SU-DHL-6 (cell line): ENCODE measurements at regions not wholly inside any gene's neighbourhood (a gene's known extent, or its start where the extent isn't known, plus 50 kb on each side); places are given as distances from the start of the nearest gene placed in this dataset.

Source experiments
- CTCF ChIP-seq: fragments of 200-600 bp; sonication (generic); IDR thresholded peaks from one replicate; pipeline ENCODE4 v1.5.1; 2017; ENCODE audit warnings: antibody characterized with exemption, mild to moderate bottlenecking, low read length, moderate library complexity; ENCODE audit not compliant: insufficient read depth, poor library complexity, severe bottlenecking
- EZH2phosphoT487 ChIP-seq: fragments of 200-600 bp; sonication (generic), shearing (Covaris generic); conservative IDR thresholded peaks from 2 replicates; pipeline ENCODE4 v1.6.1; 2018; ENCODE audit warnings: mild to moderate bottlenecking, antibody characterized with exemption, low read length, moderate library complexity, mixed read lengths

GRCh38 chr13:105471673-105472072, 1063.8 kb downstream of the EFNB2 start:
- TF ChIP-seq CTCF = no peak
- no peak for TF ChIP-seq EZH2phosphoT487
